ENCODE measurements at regions not wholly inside any gene's neighbourhood (a gene's known extent, or its start where the extent isn't known, plus 50 kb on each side); places are given as distances from the start of the nearest gene placed in this dataset.

- Histone ChIP-seq H3K9me3 (ENCODE audit: control insufficient read depth in 2 of 2, low read length in 2 of 2) (no peaks in the 10 kb centered on the region), H3K27ac (ENCODE audit: insufficient read depth, low read length, poor library complexity, severe bottlenecking) (no peak overlapping the region), H3K4me1 (ENCODE audit: control insufficient read depth, insufficient read depth, low read length, poor library complexity, severe bottlenecking) (no peaks in the 10 kb centered on the region), H3K36me3 (ENCODE audit: control insufficient read depth, insufficient read depth, low read length) (no peaks in the 10 kb centered on the region), H3K4me3 (ENCODE audit: low read depth, low read length) (no peak overlapping the region), H3K27me3 (ENCODE audit: control insufficient read depth, insufficient read depth, low read length) (no peaks in the 10 kb centered on the region)
- peaks cover 0 to under 1% (median 0%) of the 10 kb centered on the region in 4 donors for H3K4me1 Mint-ChIP-seq
- ATAC-seq (ENCODE audit: low read depth in 2 of 2) (no peak), DNase-seq (no peak)
- no peak overlapping the region for H3K4me3 Mint-ChIP-seq
- peaks cover 16% of the 10 kb centered on the region for H3K27me3 Mint-ChIP-seq
- no peaks in the 10 kb centered on the region for H3K36me3 Mint-ChIP-seq
- H3K27ac Mint-ChIP-seq, result no peak overlapping the region
- H3K9me3 Mint-ChIP-seq, result peaks cover 0 to 2% (median 0%) of the 10 kb centered on the region in 7 donors
Observed at GRCh38 chr15:39491886-39492490, 88.9 kb upstream of the THBS1 start.

- peaks cover 0 to 9% (median 2%) of the 10 kb centered on the region in 4 donors for H3K4me1 Mint-ChIP-seq
- Histone ChIP-seq H3K4me3 (ENCODE audit: low read depth, low read length) (no peak overlapping the region), H3K27ac (ENCODE audit: insufficient read depth, low read length, poor library complexity, severe bottlenecking) (no peak overlapping the region), H3K4me1 (ENCODE audit: control insufficient read depth, insufficient read depth, low read length, poor library complexity, severe bottlenecking) (no peaks in the 10 kb centered on the region), H3K27me3 (ENCODE audit: control insufficient read depth, insufficient read depth, low read length) (no peaks in the 10 kb centered on the region), H3K9me3 (ENCODE audit: control insufficient read depth in 2 of 2, low read length in 2 of 2) (no peaks in the 10 kb centered on the region), H3K36me3 (ENCODE audit: control insufficient read depth, insufficient read depth, low read length) (no peaks in the 10 kb centered on the region)
- H3K9me3 Mint-ChIP-seq, result peaks cover 0 to 2% (median 0%) of the 10 kb centered on the region in 7 donors
- H3K27me3 Mint-ChIP-seq, result peaks cover 16% of the 10 kb centered on the region
- no peak overlapping the region for H3K4me3 Mint-ChIP-seq
- no peak overlapping the region for H3K27ac Mint-ChIP-seq
- ATAC-seq (ENCODE audit: low read depth in 2 of 2) (no peak), DNase-seq (no peak)
- no peaks in the 10 kb centered on the region for H3K36me3 Mint-ChIP-seq
Observed at GRCh38 chr15:39493424-39494067, 87.3 kb upstream of the THBS1 start.

GRCh38 chr15:39494462-39494861, 86.4 kb upstream of the THBS1 start:
- no peaks in the 10 kb centered on the region for H3K9me3 ChIP-seq (ENCODE audit: control insufficient read depth in 2 of 2, low read length in 2 of 2)
- H3K36me3 ChIP-seq (ENCODE audit: control insufficient read depth, insufficient read depth, low read length), result no peaks in the 10 kb centered on the region
- H3K36me3 Mint-ChIP-seq, result no peaks in the 10 kb centered on the region
- H3K27ac Mint-ChIP-seq, result no peak overlapping the region
- peaks cover 0 to 9% (median 2%) of the 10 kb centered on the region in 4 donors for H3K4me1 Mint-ChIP-seq
- H3K9me3 Mint-ChIP-seq, result peaks cover 0 to 2% (median 0%) of the 10 kb centered on the region in 7 donors
- no peaks in the 10 kb centered on the region for H3K4me1 ChIP-seq (ENCODE audit: control insufficient read depth, insufficient read depth, low read length, poor library complexity, severe bottlenecking)
- DNase-seq (no peak), ATAC-seq (ENCODE audit: low read depth in 2 of 2) (no peak)
- H3K27me3 ChIP-seq (ENCODE audit: control insufficient read depth, insufficient read depth, low read length), result no peaks in the 10 kb centered on the region
- H3K4me3 ChIP-seq (ENCODE audit: low read depth, low read length), result no peak overlapping the region
- H3K27ac ChIP-seq (ENCODE audit: insufficient read depth, low read length, poor library complexity, severe bottlenecking), result no peak overlapping the region
- peaks cover 16% of the 10 kb centered on the region for H3K27me3 Mint-ChIP-seq
- no peak overlapping the region for H3K4me3 Mint-ChIP-seq

GRCh38 chr15:39495871-39496840, 84.7 kb upstream of the THBS1 start:
- Mint-ChIP-seq H3K4me1 (peaks cover 0 to 9% (median 2%) of the 10 kb centered on the region in 4 donors), H3K4me3 (no peak overlapping the region), H3K36me3 (no peaks in the 10 kb centered on the region), H3K27me3 (peaks cover 9% of the 10 kb centered on the region), H3K27ac (peak overlapping the region in 1 of 3 donors; percentile 37), H3K9me3 (no peaks in the 10 kb centered on the region)
- ATAC-seq (ENCODE audit: low read depth in 2 of 2), result no peak
- H3K4me1 ChIP-seq (ENCODE audit: control insufficient read depth, insufficient read depth, low read length, poor library complexity, severe bottlenecking), result no peaks in the 10 kb centered on the region
- H3K36me3 ChIP-seq (ENCODE audit: control insufficient read depth, insufficient read depth, low read length), result no peaks in the 10 kb centered on the region
- no peaks in the 10 kb centered on the region for H3K9me3 ChIP-seq (ENCODE audit: control insufficient read depth in 2 of 2, low read length in 2 of 2)
- H3K27ac ChIP-seq (ENCODE audit: insufficient read depth, low read length, poor library complexity, severe bottlenecking), result no peak overlapping the region
- H3K4me3 ChIP-seq (ENCODE audit: low read depth, low read length), result no peak overlapping the region
- no peak for DNase-seq
- no peaks in the 10 kb centered on the region for H3K27me3 ChIP-seq (ENCODE audit: control insufficient read depth, insufficient read depth, low read length)

GRCh38 chr15:39497016-39497758, 83.7 kb upstream of the THBS1 start:
- Mint-ChIP-seq H3K9me3 (no peaks in the 10 kb centered on the region), H3K4me1 (peaks cover 0 to 9% (median 2%) of the 10 kb centered on the region in 4 donors), H3K27me3 (peaks cover 9% of the 10 kb centered on the region), H3K27ac (no peak overlapping the region), H3K36me3 (no peaks in the 10 kb centered on the region), H3K4me3 (no peak overlapping the region)
- H3K27ac ChIP-seq (ENCODE audit: insufficient read depth, low read length, poor library complexity, severe bottlenecking), result no peak overlapping the region
- no peak overlapping the region for H3K4me3 ChIP-seq (ENCODE audit: low read depth, low read length)
- H3K27me3 ChIP-seq (ENCODE audit: control insufficient read depth, insufficient read depth, low read length), result no peaks in the 10 kb centered on the region
- H3K36me3 ChIP-seq (ENCODE audit: control insufficient read depth, insufficient read depth, low read length), result no peaks in the 10 kb centered on the region
- ATAC-seq (ENCODE audit: low read depth in 2 of 2) (no peak), DNase-seq (no peak)
- H3K4me1 ChIP-seq (ENCODE audit: control insufficient read depth, insufficient read depth, low read length, poor library complexity, severe bottlenecking), result no peaks in the 10 kb centered on the region
- H3K9me3 ChIP-seq (ENCODE audit: control insufficient read depth in 2 of 2, low read length in 2 of 2), result no peaks in the 10 kb centered on the region

- H3K9me3 Mint-ChIP-seq, result no peaks in the 10 kb centered on the region
- Histone ChIP-seq H3K9me3 (ENCODE audit: control insufficient read depth in 2 of 2, low read length in 2 of 2) (no peaks in the 10 kb centered on the region), H3K4me3 (ENCODE audit: low read depth, low read length) (no peak overlapping the region), H3K4me1 (ENCODE audit: control insufficient read depth, insufficient read depth, low read length, poor library complexity, severe bottlenecking) (no peaks in the 10 kb centered on the region), H3K27me3 (ENCODE audit: control insufficient read depth, insufficient read depth, low read length) (no peaks in the 10 kb centered on the region), H3K36me3 (ENCODE audit: control insufficient read depth, insufficient read depth, low read length) (no peaks in the 10 kb centered on the region), H3K27ac (ENCODE audit: insufficient read depth, low read length, poor library complexity, severe bottlenecking) (no peak overlapping the region)
- no peak overlapping the region for H3K27ac Mint-ChIP-seq
- DNase-seq (peak in 1 of 3 donors; percentile 39), ATAC-seq (ENCODE audit: low read depth in 2 of 2) (peak in 1 of 2 donors; percentile 44)
- no peaks in the 10 kb centered on the region for H3K36me3 Mint-ChIP-seq
- peak overlapping the region in 1 of 4 donors; percentile 16 for H3K4me3 Mint-ChIP-seq
- H3K27me3 Mint-ChIP-seq, result peaks cover 9% of the 10 kb centered on the region
- H3K4me1 Mint-ChIP-seq, result peaks cover 0 to 9% (median 2%) of the 10 kb centered on the region in 4 donors
Observed at GRCh38 chr15:39497759-39498565, 82.9 kb upstream of the THBS1 start.
